ENCODE measurements at regions not wholly inside any gene's neighbourhood (a gene's known extent, or its start where the extent isn't known, plus 50 kb on each side); places are given as distances from the start of the nearest gene placed in this dataset.

GRCh38 chr6:28766426-28766825, 157.4 kb downstream of the TRIM27 start:
- DNase-seq (ENCODE audit: low read depth in 1 of 2, low spot score in 1 of 2): no peak

- no peak for DNase-seq (ENCODE audit: low read depth in 1 of 2, low spot score in 1 of 2)
These were observed 156.7 kb downstream of the TRIM27 start for GRCh38 chr6:28767133-28767532.

- no peak for DNase-seq (ENCODE audit: low read depth in 1 of 2, low spot score in 1 of 2)
These were observed 156.1 kb downstream of the TRIM27 start for GRCh38 chr6:28767691-28768090.

GRCh38 chr6:28768187-28768913, 155.4 kb downstream of the TRIM27 start:
- no peak for DNase-seq (ENCODE audit: low read depth in 1 of 2, low spot score in 1 of 2)

- DNase-seq (ENCODE audit: low read depth in 1 of 2, low spot score in 1 of 2): no peak
These were observed 154.0 kb downstream of the TRIM27 start for GRCh38 chr6:28769626-28770402.

GRCh38 chr6:28770732-28771131, 153.1 kb downstream of the TRIM27 start:
- DNase-seq (ENCODE audit: low read depth in 1 of 2, low spot score in 1 of 2): no peak

- DNase-seq (ENCODE audit: low read depth in 1 of 2, low spot score in 1 of 2): no peak
These were observed 152.2 kb downstream of the TRIM27 start for GRCh38 chr6:28771401-28772267.

- DNase-seq (ENCODE audit: low read depth in 1 of 2, low spot score in 1 of 2): no peak
These were observed 151.1 kb downstream of the TRIM27 start for GRCh38 chr6:28772480-28773381.

GRCh38 chr6:28774292-28775051, 149.3 kb downstream of the TRIM27 start:
- DNase-seq (ENCODE audit: low read depth in 1 of 2, low spot score in 1 of 2): no peak

- no peak for DNase-seq (ENCODE audit: low read depth in 1 of 2, low spot score in 1 of 2)
These were observed 148.8 kb downstream of the TRIM27 start for GRCh38 chr6:28775052-28775376.

- no peak for DNase-seq (ENCODE audit: low read depth in 1 of 2, low spot score in 1 of 2)
These were observed 148.2 kb downstream of the TRIM27 start for GRCh38 chr6:28775405-28776129.

- no peak for DNase-seq (ENCODE audit: low read depth in 1 of 2, low spot score in 1 of 2)
These were observed 147.3 kb downstream of the TRIM27 start for GRCh38 chr6:28776269-28777146.

- DNase-seq (ENCODE audit: low read depth in 1 of 2, low spot score in 1 of 2): no peak
These were observed 146.7 kb downstream of the TRIM27 start for GRCh38 chr6:28777147-28777461.

GRCh38 chr6:28782113-28782673, 141.6 kb downstream of the TRIM27 start:
- no peak for DNase-seq (ENCODE audit: low read depth in 1 of 2, low spot score in 1 of 2)

- DNase-seq (ENCODE audit: low read depth in 1 of 2, low spot score in 1 of 2): no peak
These were observed 137.7 kb downstream of the TRIM27 start for GRCh38 chr6:28785962-28786679.

GRCh38 chr6:28789553-28790083, 134.2 kb downstream of the TRIM27 start:
- no peak for DNase-seq (ENCODE audit: low read depth in 1 of 2, low spot score in 1 of 2)

GRCh38 chr6:28791002-28791383, 132.8 kb downstream of the TRIM27 start:
- DNase-seq (ENCODE audit: low read depth in 1 of 2, low spot score in 1 of 2): no peak
